ENCODE measurements at regions not wholly inside any gene's neighbourhood (a gene's known extent, or its start where the extent isn't known, plus 50 kb on each side); places are given as distances from the start of the nearest gene placed in this dataset.

DNA sequence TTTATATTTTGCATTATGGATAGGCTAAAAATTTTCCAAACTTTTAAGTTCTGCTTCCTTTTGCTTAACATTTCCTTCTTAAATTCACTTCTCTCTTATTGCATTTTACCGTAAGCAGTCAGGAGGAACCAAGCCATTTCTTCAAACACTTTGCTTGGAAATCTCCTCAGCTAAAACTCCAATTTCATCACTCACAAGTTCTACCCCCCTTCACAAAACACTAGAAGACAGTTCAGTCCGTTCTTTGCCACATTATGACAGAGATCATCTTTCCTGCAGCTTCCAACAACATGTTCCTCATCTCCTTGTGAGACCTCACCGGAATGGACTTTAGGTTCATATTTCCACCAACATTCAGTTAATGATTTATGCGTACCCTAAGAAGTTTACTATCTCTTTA is 79.2 kb upstream of the LY86 start:
- no peaks in the 10 kb centered on the region for H3K79me2 ChIP-seq (ENCODE audit: insufficient read depth, low read length)
- ChIA-PET CTCF (no interaction called here), RAD21 (ENCODE audit: low non-redundant PET in 1 of 2, low total read pairs in 2 of 2, uncharacterized antibody in 2 of 2, unreplicated experiment in 2 of 2) (no interaction called here), POLR2A (no interaction called here)
- ATAC-seq (no peak), DNase-seq (ENCODE audit: low read depth, low spot score) (no peak)
- no peak overlapping the region for H3K4me3 ChIP-seq (replicated peaks in 1 of 2; ENCODE audit: low read depth in 1 of 2, low read length in 2 of 2)
- H3K4me2 ChIP-seq (ENCODE audit: low read length), result no peak overlapping the region
- no peak overlapping the region for H3K9ac ChIP-seq (ENCODE audit: low read length)
- intact Hi-C loops (cut with micrococcal nuclease), result no loop called here
- BruUV-seq (replicated peaks), result no TSS peak
- H3K9me2 ChIP-seq (ENCODE audit: insufficient read depth), result no peaks in the 10 kb centered on the region
- TF ChIP-seq ZFX (IDR thresholded peaks at IDR 0.05) (no peak), SRF (IDR thresholded peaks at IDR 0.05; ENCODE audit: low read depth) (no peak), POLR2AphosphoS5 (IDR thresholded peaks at IDR 0.05; ENCODE audit: low read depth, low read length) (no peak), EGR1 (IDR thresholded peaks at IDR 0.05; ENCODE audit: low read depth) (no peak), EZH2phosphoT487 (IDR thresholded peaks at IDR 0.05; ENCODE audit: borderline replicate concordance) (no peak)
- H3K9me3 ChIP-seq (ENCODE audit: control insufficient read depth in 1 of 2, insufficient read depth in 1 of 2, low read depth in 1 of 2, low read length in 2 of 2), result no peaks in the 10 kb centered on the region
- no peaks in the 10 kb centered on the region for H3K36me3 ChIP-seq (ENCODE audit: control insufficient read depth in 1 of 2, insufficient read depth in 2 of 2, low read length in 2 of 2)
- no peak overlapping the region for H2AFZ ChIP-seq (ENCODE audit: low read depth, low read length, poor library complexity, severe bottlenecking)
- H4K20me1 ChIP-seq (ENCODE audit: insufficient read depth), result no peaks in the 10 kb centered on the region
- H3K27ac ChIP-seq (ENCODE audit: low read depth, low read length), result no peak overlapping the region
- no peaks in the 10 kb centered on the region for H3K4me1 ChIP-seq (ENCODE audit: control insufficient read depth in 1 of 2, insufficient read depth in 2 of 2, low read length in 2 of 2)
- H3K27me3 ChIP-seq (ENCODE audit: insufficient read depth, low read length), result peaks cover 38% of the 10 kb centered on the region

DNA sequence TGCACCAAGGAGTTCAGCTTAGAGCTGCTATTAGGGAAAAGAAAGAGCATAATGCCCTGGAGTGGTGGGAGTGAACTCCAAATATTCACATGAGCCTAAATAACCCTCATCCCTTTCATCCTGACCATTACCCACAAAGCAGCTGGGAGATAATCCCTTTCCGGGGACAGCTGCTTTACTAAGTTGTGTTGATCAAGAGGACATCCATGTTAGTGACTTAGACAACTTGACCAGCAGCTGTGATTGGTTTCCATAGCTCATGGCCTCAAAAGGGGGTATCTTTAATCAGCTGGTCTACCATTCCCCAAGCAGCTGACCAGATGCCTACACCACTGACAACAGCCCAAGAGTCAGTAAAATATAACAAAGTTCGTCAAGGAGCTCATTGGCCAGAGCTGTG is 75.8 kb upstream of the LY86 start:
- no TSS peak for BruUV-seq (replicated peaks)
- Histone ChIP-seq H3K4me3 (replicated peaks in 1 of 2; ENCODE audit: low read depth in 1 of 2, low read length in 2 of 2) (no peak overlapping the region), H2AFZ (ENCODE audit: low read depth, low read length, poor library complexity, severe bottlenecking) (no peak overlapping the region)

More for the DNA sequence above, 75.8 kb upstream of the LY86 start:
- Histone ChIP-seq H3K9me3 (ENCODE audit: control insufficient read depth in 1 of 2, insufficient read depth in 1 of 2, low read depth in 1 of 2, low read length in 2 of 2) (no peaks in the 10 kb centered on the region), H4K20me1 (ENCODE audit: insufficient read depth) (no peaks in the 10 kb centered on the region), H3K79me2 (ENCODE audit: insufficient read depth, low read length) (no peaks in the 10 kb centered on the region), H3K9ac (ENCODE audit: low read length) (no peak overlapping the region), H3K4me1 (ENCODE audit: control insufficient read depth in 1 of 2, insufficient read depth in 2 of 2, low read length in 2 of 2) (no peaks in the 10 kb centered on the region), H3K4me2 (ENCODE audit: low read length) (no peak overlapping the region), H3K9me2 (ENCODE audit: insufficient read depth) (no peaks in the 10 kb centered on the region), H3K27me3 (ENCODE audit: insufficient read depth, low read length) (peaks cover 58% of the 10 kb centered on the region), H3K36me3 (ENCODE audit: control insufficient read depth in 1 of 2, insufficient read depth in 2 of 2, low read length in 2 of 2) (no peaks in the 10 kb centered on the region), H3K27ac (ENCODE audit: low read depth, low read length) (no peak overlapping the region)
- ChIA-PET RAD21 (ENCODE audit: low non-redundant PET in 1 of 2, low total read pairs in 2 of 2, uncharacterized antibody in 2 of 2, unreplicated experiment in 2 of 2) (no interaction called here), CTCF (interaction anchor here (1.1 kb wide), 1 partner anchor 18 kb away, joined by 4 read pairs; no protein-coding TSS in a partner anchor), POLR2A (no interaction called here)
- intact Hi-C loops (cut with micrococcal nuclease), result no loop called here
- no peak for DNase-seq (ENCODE audit: low read depth, low spot score)
- TF ChIP-seq, protein P1, sequence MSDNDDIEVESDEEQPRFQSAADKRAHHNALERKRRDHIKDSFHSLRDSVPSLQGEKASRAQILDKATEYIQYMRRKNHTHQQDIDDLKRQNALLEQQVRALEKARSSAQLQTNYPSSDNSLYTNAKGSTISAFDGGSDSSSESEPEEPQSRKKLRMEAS (IDR thresholded peaks at IDR 0.05), result no peak
- TF ChIP-seq EGR1 (IDR thresholded peaks at IDR 0.05; ENCODE audit: low read depth) (no peak), JUND (IDR thresholded peaks at IDR 0.05) (no peak), ZNF274 (IDR thresholded peaks at IDR 0.05; ENCODE audit: low read depth, low read length) (no peak), ZFX (IDR thresholded peaks at IDR 0.05) (no peak), POLR2A (IDR thresholded peaks at IDR 0.05; ENCODE audit: borderline replicate concordance, extremely low read depth, insufficient read depth, insufficient read length) (no peak)
- TF ChIP-seq, protein P2, sequence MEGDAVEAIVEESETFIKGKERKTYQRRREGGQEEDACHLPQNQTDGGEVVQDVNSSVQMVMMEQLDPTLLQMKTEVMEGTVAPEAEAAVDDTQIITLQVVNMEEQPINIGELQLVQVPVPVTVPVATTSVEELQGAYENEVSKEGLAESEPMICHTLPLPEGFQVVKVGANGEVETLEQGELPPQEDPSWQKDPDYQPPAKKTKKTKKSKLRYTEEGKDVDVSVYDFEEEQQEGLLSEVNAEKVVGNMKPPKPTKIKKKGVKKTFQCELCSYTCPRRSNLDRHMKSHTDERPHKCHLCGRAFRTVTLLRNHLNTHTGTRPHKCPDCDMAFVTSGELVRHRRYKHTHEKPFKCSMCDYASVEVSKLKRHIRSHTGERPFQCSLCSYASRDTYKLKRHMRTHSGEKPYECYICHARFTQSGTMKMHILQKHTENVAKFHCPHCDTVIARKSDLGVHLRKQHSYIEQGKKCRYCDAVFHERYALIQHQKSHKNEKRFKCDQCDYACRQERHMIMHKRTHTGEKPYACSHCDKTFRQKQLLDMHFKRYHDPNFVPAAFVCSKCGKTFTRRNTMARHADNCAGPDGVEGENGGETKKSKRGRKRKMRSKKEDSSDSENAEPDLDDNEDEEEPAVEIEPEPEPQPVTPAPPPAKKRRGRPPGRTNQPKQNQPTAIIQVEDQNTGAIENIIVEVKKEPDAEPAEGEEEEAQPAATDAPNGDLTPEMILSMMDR (IDR thresholded peaks at IDR 0.05 in 2 of 3, conservative IDR thresholded peaks at IDR 0.05 in 1 of 3; ENCODE audit: borderline replicate concordance in 1 of 3, insufficient read depth in 1 of 3, low read depth in 2 of 3, low read length in 2 of 3), result no peak
- ATAC-seq, result no peak

All from HCT116 (cell line).